Upper lobe of left lung (tissue), 4 donors: ENCODE measurements at regions not wholly inside any gene's neighbourhood (a gene's known extent, or its start where the extent isn't known, plus 50 kb on each side); places are given as distances from the start of the nearest gene placed in this dataset.

Experiments
- POLR2A ChIP-seq, 4 donors: fragments of 450-650 bp; IDR thresholded peaks; one replicate each; pipeline ENCODE4 v1.5.1; 2016 to 2017; ENCODE audit warnings: antibody characterized with exemption in 4 of 4, mild to moderate bottlenecking in 2 of 4
- TF ChIP-seq, protein P1 (sequence below), 6 experiments: fragments of 450-650 bp in 4 of 6; fragments of 200-600 bp in 2 of 6; sonication (generic) in 2 of 6; IDR thresholded peaks; one replicate each; pipeline ENCODE4 v1.5.1; 2016 to 2019; ENCODE audit warnings: antibody characterized with exemption in 6 of 6

DNA sequence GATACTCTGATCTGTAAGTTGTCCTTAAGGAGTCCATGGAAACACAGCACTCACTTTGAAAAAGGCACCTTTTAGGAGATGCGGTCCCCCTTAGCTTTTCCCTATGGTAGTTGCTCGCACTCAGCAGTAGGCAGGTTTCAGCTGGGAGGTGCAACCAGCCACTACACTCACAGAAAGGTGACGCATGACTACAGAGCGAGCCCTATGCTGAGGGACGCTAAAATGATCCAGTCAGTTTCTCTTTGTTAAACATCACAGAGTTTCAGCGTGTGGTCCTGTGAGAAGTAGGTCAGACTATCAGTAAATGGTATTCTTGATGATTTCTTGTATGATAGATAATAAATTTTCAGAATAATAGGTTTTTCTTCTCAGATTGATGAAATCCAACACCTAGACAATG, 362.7 kb upstream of the MIR17HG start:
- TF ChIP-seq, protein P1, sequence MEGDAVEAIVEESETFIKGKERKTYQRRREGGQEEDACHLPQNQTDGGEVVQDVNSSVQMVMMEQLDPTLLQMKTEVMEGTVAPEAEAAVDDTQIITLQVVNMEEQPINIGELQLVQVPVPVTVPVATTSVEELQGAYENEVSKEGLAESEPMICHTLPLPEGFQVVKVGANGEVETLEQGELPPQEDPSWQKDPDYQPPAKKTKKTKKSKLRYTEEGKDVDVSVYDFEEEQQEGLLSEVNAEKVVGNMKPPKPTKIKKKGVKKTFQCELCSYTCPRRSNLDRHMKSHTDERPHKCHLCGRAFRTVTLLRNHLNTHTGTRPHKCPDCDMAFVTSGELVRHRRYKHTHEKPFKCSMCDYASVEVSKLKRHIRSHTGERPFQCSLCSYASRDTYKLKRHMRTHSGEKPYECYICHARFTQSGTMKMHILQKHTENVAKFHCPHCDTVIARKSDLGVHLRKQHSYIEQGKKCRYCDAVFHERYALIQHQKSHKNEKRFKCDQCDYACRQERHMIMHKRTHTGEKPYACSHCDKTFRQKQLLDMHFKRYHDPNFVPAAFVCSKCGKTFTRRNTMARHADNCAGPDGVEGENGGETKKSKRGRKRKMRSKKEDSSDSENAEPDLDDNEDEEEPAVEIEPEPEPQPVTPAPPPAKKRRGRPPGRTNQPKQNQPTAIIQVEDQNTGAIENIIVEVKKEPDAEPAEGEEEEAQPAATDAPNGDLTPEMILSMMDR (IDR thresholded peaks at IDR 0.05): no peak
- no peak for TF ChIP-seq POLR2A (IDR thresholded peaks at IDR 0.05)
